ENCODE measurements at regions not wholly inside any gene's neighbourhood (a gene's known extent, or its start where the extent isn't known, plus 50 kb on each side); places are given as distances from the start of the nearest gene placed in this dataset.

GRCh38 chr18:39600894-39601293, 2035.3 kb upstream of the CELF4 start:
- H2BK15ac ChIP-seq (ENCODE audit: low read depth, poor library complexity, severe bottlenecking) = no peak overlapping the region
- DNase-seq = no peak
- no peak overlapping the region for H2AK5ac ChIP-seq (ENCODE audit: low read length, severe bottlenecking)
- H3K27ac ChIP-seq (ENCODE audit: low read length, poor library complexity, severe bottlenecking) = no peak overlapping the region
- no peak overlapping the region for H3K4ac ChIP-seq (ENCODE audit: low read depth in 1 of 2, low read length in 2 of 2)
- H3K79me1 ChIP-seq (replicated peaks; ENCODE audit: low read length, poor library complexity, severe bottlenecking) = no peaks in the 10 kb centered on the region
- no peak overlapping the region for H2BK12ac ChIP-seq (ENCODE audit: low read length in 2 of 2)
- no peak overlapping the region for H3K4me3 ChIP-seq (ENCODE audit: insufficient read depth in 1 of 2, low read depth in 1 of 2, low read length in 2 of 2)
- H4K8ac ChIP-seq (ENCODE audit: low read length) = no peak overlapping the region
- H3K9me3 ChIP-seq (ENCODE audit: control insufficient read depth, low read length) = no peaks in the 10 kb centered on the region
- no peaks in the 10 kb centered on the region for H3K36me3 ChIP-seq (ENCODE audit: control insufficient read depth in 1 of 2, insufficient read depth in 2 of 2, low read depth in 1 of 2, low read length in 2 of 2)
- no peak overlapping the region for H2BK5ac ChIP-seq (ENCODE audit: low read depth, low read length, poor library complexity, severe bottlenecking)
- no peak overlapping the region for H2AFZ ChIP-seq (ENCODE audit: low read depth, low read length)
- H3K27me3 ChIP-seq (ENCODE audit: control insufficient read depth in 1 of 2, insufficient read depth in 1 of 2, low read length in 2 of 2) = no peaks in the 10 kb centered on the region
- no peak overlapping the region for H3K4me2 ChIP-seq (ENCODE audit: low read length, poor library complexity, severe bottlenecking)
- H3K4me1 ChIP-seq (ENCODE audit: control insufficient read depth, insufficient read depth, low read depth, low read length) = no peaks in the 10 kb centered on the region
- no peak overlapping the region for H2BK120ac ChIP-seq (ENCODE audit: low read depth, low read length)
- no peak overlapping the region for H3K23ac ChIP-seq (ENCODE audit: low read length in 2 of 2)
- H3K18ac ChIP-seq (ENCODE audit: low read depth in 1 of 2, low read length in 2 of 2) = no peak overlapping the region
- 84% methylated on average over 3 of the region's 4 CpGs for WGBS
- H3K9ac ChIP-seq (ENCODE audit: low read length) = no peak overlapping the region
- no peak overlapping the region for H4K91ac ChIP-seq (ENCODE audit: low read length)
- H3K14ac ChIP-seq (ENCODE audit: low read length in 2 of 2) = no peak overlapping the region

GRCh38 chr18:39599251-39599650, 2033.7 kb upstream of the CELF4 start:
- WGBS = no CpG with 5 or more reads among the region's 2 CpGs
- no peaks in the 10 kb centered on the region for H3K27me3 ChIP-seq (ENCODE audit: control insufficient read depth in 1 of 2, insufficient read depth in 1 of 2, low read length in 2 of 2)
- H3K36me3 ChIP-seq (ENCODE audit: control insufficient read depth in 1 of 2, insufficient read depth in 2 of 2, low read depth in 1 of 2, low read length in 2 of 2) = no peaks in the 10 kb centered on the region
- no peak overlapping the region for H2BK120ac ChIP-seq (ENCODE audit: low read depth, low read length)
- H3K9me3 ChIP-seq (ENCODE audit: control insufficient read depth, low read length) = no peaks in the 10 kb centered on the region
- no peak overlapping the region for H3K18ac ChIP-seq (ENCODE audit: low read depth in 1 of 2, low read length in 2 of 2)
- H3K14ac ChIP-seq (ENCODE audit: low read length in 2 of 2) = no peak overlapping the region
- no peak overlapping the region for H4K8ac ChIP-seq (ENCODE audit: low read length)
- DNase-seq = no peak
- H3K4ac ChIP-seq (ENCODE audit: low read depth in 1 of 2, low read length in 2 of 2) = no peak overlapping the region
- no peak overlapping the region for H3K27ac ChIP-seq (ENCODE audit: low read length, poor library complexity, severe bottlenecking)
- H2AFZ ChIP-seq (ENCODE audit: low read depth, low read length) = no peak overlapping the region
- no peak overlapping the region for H2AK5ac ChIP-seq (ENCODE audit: low read length, severe bottlenecking)
- H4K91ac ChIP-seq (ENCODE audit: low read length) = no peak overlapping the region
- H3K4me1 ChIP-seq (ENCODE audit: control insufficient read depth, insufficient read depth, low read depth, low read length) = no peaks in the 10 kb centered on the region
- no peaks in the 10 kb centered on the region for H3K79me1 ChIP-seq (replicated peaks; ENCODE audit: low read length, poor library complexity, severe bottlenecking)
- H2BK15ac ChIP-seq (ENCODE audit: low read depth, poor library complexity, severe bottlenecking) = no peak overlapping the region
- no peak overlapping the region for H3K4me2 ChIP-seq (ENCODE audit: low read length, poor library complexity, severe bottlenecking)
- H3K23ac ChIP-seq (ENCODE audit: low read length in 2 of 2) = no peak overlapping the region
- no peak overlapping the region for H3K4me3 ChIP-seq (ENCODE audit: insufficient read depth in 1 of 2, low read depth in 1 of 2, low read length in 2 of 2)
- H2BK5ac ChIP-seq (ENCODE audit: low read depth, low read length, poor library complexity, severe bottlenecking) = no peak overlapping the region
- no peak overlapping the region for H2BK12ac ChIP-seq (ENCODE audit: low read length in 2 of 2)
- H3K9ac ChIP-seq (ENCODE audit: low read length) = no peak overlapping the region

GRCh38 chr18:39596891-39597290, 2031.3 kb upstream of the CELF4 start:
- H3K14ac ChIP-seq (ENCODE audit: low read length in 2 of 2) = no peak overlapping the region
- H2AK5ac ChIP-seq (ENCODE audit: low read length, severe bottlenecking) = no peak overlapping the region
- H4K91ac ChIP-seq (ENCODE audit: low read length) = no peak overlapping the region
- H2AFZ ChIP-seq (ENCODE audit: low read depth, low read length) = no peak overlapping the region
- H3K9ac ChIP-seq (ENCODE audit: low read length) = no peak overlapping the region
- H2BK15ac ChIP-seq (ENCODE audit: low read depth, poor library complexity, severe bottlenecking) = no peak overlapping the region
- H3K79me1 ChIP-seq (replicated peaks; ENCODE audit: low read length, poor library complexity, severe bottlenecking) = no peaks in the 10 kb centered on the region
- H3K4me2 ChIP-seq (ENCODE audit: low read length, poor library complexity, severe bottlenecking) = no peak overlapping the region
- H3K27me3 ChIP-seq (ENCODE audit: control insufficient read depth in 1 of 2, insufficient read depth in 1 of 2, low read length in 2 of 2) = no peaks in the 10 kb centered on the region
- no peaks in the 10 kb centered on the region for H3K9me3 ChIP-seq (ENCODE audit: control insufficient read depth, low read length)
- no peak overlapping the region for H3K4me3 ChIP-seq (ENCODE audit: insufficient read depth in 1 of 2, low read depth in 1 of 2, low read length in 2 of 2)
- no peak overlapping the region for H3K23ac ChIP-seq (ENCODE audit: low read length in 2 of 2)
- H2BK5ac ChIP-seq (ENCODE audit: low read depth, low read length, poor library complexity, severe bottlenecking) = no peak overlapping the region
- DNase-seq = no peak
- H3K4me1 ChIP-seq (ENCODE audit: control insufficient read depth, insufficient read depth, low read depth, low read length) = no peaks in the 10 kb centered on the region
- no peak overlapping the region for H3K18ac ChIP-seq (ENCODE audit: low read depth in 1 of 2, low read length in 2 of 2)
- no peak overlapping the region for H4K8ac ChIP-seq (ENCODE audit: low read length)
- H3K36me3 ChIP-seq (ENCODE audit: control insufficient read depth in 1 of 2, insufficient read depth in 2 of 2, low read depth in 1 of 2, low read length in 2 of 2) = no peaks in the 10 kb centered on the region
- 41% methylated on average over 5 of the region's 7 CpGs for WGBS
- H2BK120ac ChIP-seq (ENCODE audit: low read depth, low read length) = no peak overlapping the region
- no peak overlapping the region for H2BK12ac ChIP-seq (ENCODE audit: low read length in 2 of 2)
- H3K4ac ChIP-seq (ENCODE audit: low read depth in 1 of 2, low read length in 2 of 2) = no peak overlapping the region
- H3K27ac ChIP-seq (ENCODE audit: low read length, poor library complexity, severe bottlenecking) = no peak overlapping the region

- no peak overlapping the region for H3K4me3 ChIP-seq (ENCODE audit: insufficient read depth in 1 of 2, low read depth in 1 of 2, low read length in 2 of 2)
- no peaks in the 10 kb centered on the region for H3K36me3 ChIP-seq (ENCODE audit: control insufficient read depth in 1 of 2, insufficient read depth in 2 of 2, low read depth in 1 of 2, low read length in 2 of 2)
- no peak overlapping the region for H4K91ac ChIP-seq (ENCODE audit: low read length)
- no peak overlapping the region for H3K18ac ChIP-seq (ENCODE audit: low read depth in 1 of 2, low read length in 2 of 2)
- no peak overlapping the region for H2BK120ac ChIP-seq (ENCODE audit: low read depth, low read length)
- H2AFZ ChIP-seq (ENCODE audit: low read depth, low read length) = no peak overlapping the region
- no peak overlapping the region for H2BK12ac ChIP-seq (ENCODE audit: low read length in 2 of 2)
- H3K4me2 ChIP-seq (ENCODE audit: low read length, poor library complexity, severe bottlenecking) = no peak overlapping the region
- H4K8ac ChIP-seq (ENCODE audit: low read length) = no peak overlapping the region
- H3K9ac ChIP-seq (ENCODE audit: low read length) = no peak overlapping the region
- H3K4ac ChIP-seq (ENCODE audit: low read depth in 1 of 2, low read length in 2 of 2) = no peak overlapping the region
- H3K4me1 ChIP-seq (ENCODE audit: control insufficient read depth, insufficient read depth, low read depth, low read length) = no peaks in the 10 kb centered on the region
- H2AK5ac ChIP-seq (ENCODE audit: low read length, severe bottlenecking) = no peak overlapping the region
- no peaks in the 10 kb centered on the region for H3K9me3 ChIP-seq (ENCODE audit: control insufficient read depth, low read length)
- no peak overlapping the region for H2BK15ac ChIP-seq (ENCODE audit: low read depth, poor library complexity, severe bottlenecking)
- H3K14ac ChIP-seq (ENCODE audit: low read length in 2 of 2) = no peak overlapping the region
- H3K27ac ChIP-seq (ENCODE audit: low read length, poor library complexity, severe bottlenecking) = no peak overlapping the region
- no peaks in the 10 kb centered on the region for H3K79me1 ChIP-seq (replicated peaks; ENCODE audit: low read length, poor library complexity, severe bottlenecking)
- DNase-seq = peak; percentile 28
- H2BK5ac ChIP-seq (ENCODE audit: low read depth, low read length, poor library complexity, severe bottlenecking) = no peak overlapping the region
- H3K27me3 ChIP-seq (ENCODE audit: control insufficient read depth in 1 of 2, insufficient read depth in 1 of 2, low read length in 2 of 2) = no peaks in the 10 kb centered on the region
- H3K23ac ChIP-seq (ENCODE audit: low read length in 2 of 2) = no peak overlapping the region
Observed at GRCh38 chr18:39596221-39596620, 2030.6 kb upstream of the CELF4 start.
